Nephron progenitor cell (in vitro differentiated cells): ENCODE measurements at regions not wholly inside any gene's neighbourhood (a gene's known extent, or its start where the extent isn't known, plus 50 kb on each side); places are given as distances from the start of the nearest gene placed in this dataset.

Experiments used
- DNase-seq: peaks from one replicate; pipeline ENCODE4 v3.0.0; 2021
- H3K27ac Mint-ChIP-seq: 2 replicates; pipeline ENCODE4 v1.8.0; 2021; ENCODE audit warnings: mild to moderate bottlenecking, moderate library complexity, mixed read lengths
- H3K27me3 Mint-ChIP-seq: 2 replicates; pipeline ENCODE4 v1.8.0; 2021; ENCODE audit warnings: mild to moderate bottlenecking, low read depth, mixed read lengths; ENCODE audit not compliant: poor library complexity
- H3K36me3 Mint-ChIP-seq: 2 replicates; pipeline ENCODE4 v1.8.0; 2021; ENCODE audit warnings: low read depth, mixed read lengths
- H3K4me1 Mint-ChIP-seq: 2 replicates; pipeline ENCODE4 v1.8.0; 2021; ENCODE audit warnings: mixed read lengths
- H3K4me3 Mint-ChIP-seq: 2 replicates; pipeline ENCODE4 v1.8.0; 2021; ENCODE audit warnings: mild to moderate bottlenecking, moderate library complexity, mixed read lengths
- H3K9me3 Mint-ChIP-seq: 2 replicates; pipeline ENCODE4 v1.8.0; 2021; ENCODE audit warnings: mild to moderate bottlenecking, moderate library complexity, mixed read lengths
- TF ChIP-seq, protein P1 (sequence below): fragments of 200-600 bp; sonication (generic); IDR thresholded peaks from 2 replicates; pipeline ENCODE4 v1.5.0; 2021; ENCODE audit warnings: antibody characterized with exemption

- TF ChIP-seq, protein P1, sequence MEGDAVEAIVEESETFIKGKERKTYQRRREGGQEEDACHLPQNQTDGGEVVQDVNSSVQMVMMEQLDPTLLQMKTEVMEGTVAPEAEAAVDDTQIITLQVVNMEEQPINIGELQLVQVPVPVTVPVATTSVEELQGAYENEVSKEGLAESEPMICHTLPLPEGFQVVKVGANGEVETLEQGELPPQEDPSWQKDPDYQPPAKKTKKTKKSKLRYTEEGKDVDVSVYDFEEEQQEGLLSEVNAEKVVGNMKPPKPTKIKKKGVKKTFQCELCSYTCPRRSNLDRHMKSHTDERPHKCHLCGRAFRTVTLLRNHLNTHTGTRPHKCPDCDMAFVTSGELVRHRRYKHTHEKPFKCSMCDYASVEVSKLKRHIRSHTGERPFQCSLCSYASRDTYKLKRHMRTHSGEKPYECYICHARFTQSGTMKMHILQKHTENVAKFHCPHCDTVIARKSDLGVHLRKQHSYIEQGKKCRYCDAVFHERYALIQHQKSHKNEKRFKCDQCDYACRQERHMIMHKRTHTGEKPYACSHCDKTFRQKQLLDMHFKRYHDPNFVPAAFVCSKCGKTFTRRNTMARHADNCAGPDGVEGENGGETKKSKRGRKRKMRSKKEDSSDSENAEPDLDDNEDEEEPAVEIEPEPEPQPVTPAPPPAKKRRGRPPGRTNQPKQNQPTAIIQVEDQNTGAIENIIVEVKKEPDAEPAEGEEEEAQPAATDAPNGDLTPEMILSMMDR = no peak
- H3K36me3 Mint-ChIP-seq = no peaks in the 10 kb centered on the region
- no peaks in the 10 kb centered on the region for H3K9me3 Mint-ChIP-seq
Measured at GRCh38 chr7:83882551-83882950, 233.6 kb upstream of the SEMA3E start.

GRCh38 chr7:83879063-83879462 lies 230.1 kb upstream of the SEMA3E start:
- Mint-ChIP-seq H3K4me3 (no peak overlapping the region), H3K36me3 (no peaks in the 10 kb centered on the region), H3K4me1 (no peaks in the 10 kb centered on the region), H3K9me3 (no peaks in the 10 kb centered on the region), H3K27me3 (peaks cover 3% of the 10 kb centered on the region), H3K27ac (no peak overlapping the region)
- TF ChIP-seq, protein P1 = no peak
- DNase-seq = no peak

More at GRCh38 chr7:83882551-83882950, 233.6 kb upstream of the SEMA3E start:
- peaks cover 4% of the 10 kb centered on the region for H3K27me3 Mint-ChIP-seq
- H3K4me3 Mint-ChIP-seq = no peak overlapping the region
- H3K27ac Mint-ChIP-seq = no peak overlapping the region
- H3K4me1 Mint-ChIP-seq = no peaks in the 10 kb centered on the region
- no peak for DNase-seq

- Mint-ChIP-seq H3K27me3 (peaks cover 3% of the 10 kb centered on the region), H3K27ac (no peak overlapping the region), H3K4me1 (no peaks in the 10 kb centered on the region), H3K4me3 (no peak overlapping the region), H3K36me3 (no peaks in the 10 kb centered on the region), H3K9me3 (no peaks in the 10 kb centered on the region)
- no peak for DNase-seq
- TF ChIP-seq, protein P1 = no peak
Measured at GRCh38 chr7:83878614-83879013, 229.7 kb upstream of the SEMA3E start.

- TF ChIP-seq, protein P1 = no peak
- Mint-ChIP-seq H3K4me3 (no peak overlapping the region), H3K36me3 (no peaks in the 10 kb centered on the region), H3K27me3 (peaks cover 3% of the 10 kb centered on the region), H3K4me1 (no peaks in the 10 kb centered on the region), H3K9me3 (no peaks in the 10 kb centered on the region), H3K27ac (no peak overlapping the region)
- DNase-seq = no peak
Measured at GRCh38 chr7:83876593-83876992, 227.7 kb upstream of the SEMA3E start.

- H3K27ac Mint-ChIP-seq = no peak overlapping the region
Measured at GRCh38 chr7:83873459-83873858, 224.5 kb upstream of the SEMA3E start.

DNA sequence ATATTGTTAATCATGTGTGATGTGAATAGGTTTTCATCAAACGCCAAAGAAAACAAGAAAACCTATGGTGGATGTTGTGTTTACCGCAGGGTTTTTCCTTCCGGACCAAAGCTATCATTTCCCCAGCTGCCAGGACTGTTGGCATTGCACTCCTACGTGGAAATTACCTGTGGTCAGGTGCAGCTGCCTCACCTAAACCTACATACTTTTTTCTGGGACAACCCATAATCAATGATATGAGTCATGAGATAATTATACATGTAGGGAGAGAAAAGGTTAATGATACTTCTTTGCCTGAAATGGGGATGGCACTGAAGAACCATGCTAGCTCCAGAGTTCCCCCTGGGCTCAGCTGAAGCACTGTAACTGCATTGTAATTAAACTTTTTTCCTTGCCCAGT lies 223.6 kb upstream of the SEMA3E start:
- TF ChIP-seq, protein P1 = no peak
- Mint-ChIP-seq H3K36me3 (no peaks in the 10 kb centered on the region), H3K4me3 (no peak overlapping the region), H3K27me3 (peaks cover 3% of the 10 kb centered on the region), H3K27ac (no peak overlapping the region), H3K4me1 (no peaks in the 10 kb centered on the region), H3K9me3 (no peaks in the 10 kb centered on the region)
- no peak for DNase-seq

More at GRCh38 chr7:83873459-83873858, 224.5 kb upstream of the SEMA3E start:
- TF ChIP-seq, protein P1 = no peak
- Mint-ChIP-seq H3K9me3 (no peaks in the 10 kb centered on the region), H3K36me3 (no peaks in the 10 kb centered on the region), H3K4me1 (no peaks in the 10 kb centered on the region), H3K27me3 (peaks cover 3% of the 10 kb centered on the region), H3K4me3 (no peak overlapping the region)
- DNase-seq = no peak
